ENCODE measurements at regions not wholly inside any gene's neighbourhood (a gene's known extent, or its start where the extent isn't known, plus 50 kb on each side); places are given as distances from the start of the nearest gene placed in this dataset.

DNA sequence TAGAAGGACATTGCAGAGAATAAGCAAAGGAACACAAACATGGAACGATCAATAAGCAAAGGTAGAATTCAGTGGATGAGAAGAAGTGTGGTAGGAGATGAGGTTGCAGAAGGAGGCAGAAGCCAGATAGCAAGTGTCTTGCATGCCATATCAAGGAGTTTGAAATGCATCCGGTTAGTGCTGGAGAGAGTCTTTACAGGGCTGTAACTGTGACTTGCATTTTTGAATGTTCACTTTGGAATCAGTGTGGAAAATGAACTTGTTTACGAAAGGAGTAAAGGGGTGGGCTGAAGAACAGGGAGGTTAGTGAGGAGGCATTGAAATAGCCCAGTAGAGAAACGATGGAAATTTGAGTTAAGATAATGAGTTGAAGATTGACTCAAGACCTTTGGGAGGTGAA, 90.7 kb upstream of the MBNL2 start:
- DNase-seq (ENCODE audit: extremely low read depth in 1 of 11, low read depth in 9 of 11, low spot score in 4 of 11): no peak

DNA sequence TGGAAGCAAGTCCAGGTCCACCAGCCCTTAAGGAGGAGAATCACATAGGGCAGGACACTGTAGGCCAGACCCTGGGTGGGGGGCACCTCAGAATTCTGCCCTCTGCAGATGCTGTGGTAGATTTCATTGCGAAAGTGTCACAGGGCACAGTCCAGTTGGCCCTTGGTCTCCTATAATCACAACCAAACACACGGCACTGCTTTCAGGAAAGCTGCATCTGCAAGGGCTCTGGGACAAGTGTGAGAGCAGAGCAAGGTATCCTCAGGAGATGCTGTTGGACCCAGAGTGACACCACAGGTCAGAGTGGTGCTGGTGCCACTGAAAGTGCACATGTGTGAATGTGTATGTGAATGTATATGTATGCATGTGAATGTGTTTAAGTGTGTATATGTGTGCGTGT, 88.6 kb upstream of the MBNL2 start:
- DNase-seq (ENCODE audit: extremely low read depth in 1 of 11, low read depth in 9 of 11, low spot score in 4 of 11): no peak

DNA sequence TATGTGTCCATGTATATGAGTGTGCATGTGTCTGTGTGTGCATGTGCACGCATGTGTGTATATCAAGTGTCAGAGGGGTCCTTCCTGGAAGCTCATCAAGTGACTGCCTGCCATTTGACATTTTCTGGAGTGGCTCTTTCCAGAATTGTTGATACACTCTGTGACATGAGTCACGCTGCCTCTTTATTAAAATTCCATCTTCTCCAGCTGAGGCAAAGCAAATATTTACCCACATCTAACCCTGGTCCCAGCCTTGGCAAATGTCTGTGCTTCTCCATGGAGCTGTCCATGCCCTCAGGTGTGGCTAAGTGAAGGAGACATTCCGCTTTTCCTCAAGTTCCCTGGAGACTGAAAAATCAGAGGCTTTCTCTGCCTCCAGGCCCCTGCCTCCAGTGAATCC, 88.2 kb upstream of the MBNL2 start:
- no peak for DNase-seq (ENCODE audit: extremely low read depth in 1 of 11, low read depth in 9 of 11, low spot score in 4 of 11)

DNA sequence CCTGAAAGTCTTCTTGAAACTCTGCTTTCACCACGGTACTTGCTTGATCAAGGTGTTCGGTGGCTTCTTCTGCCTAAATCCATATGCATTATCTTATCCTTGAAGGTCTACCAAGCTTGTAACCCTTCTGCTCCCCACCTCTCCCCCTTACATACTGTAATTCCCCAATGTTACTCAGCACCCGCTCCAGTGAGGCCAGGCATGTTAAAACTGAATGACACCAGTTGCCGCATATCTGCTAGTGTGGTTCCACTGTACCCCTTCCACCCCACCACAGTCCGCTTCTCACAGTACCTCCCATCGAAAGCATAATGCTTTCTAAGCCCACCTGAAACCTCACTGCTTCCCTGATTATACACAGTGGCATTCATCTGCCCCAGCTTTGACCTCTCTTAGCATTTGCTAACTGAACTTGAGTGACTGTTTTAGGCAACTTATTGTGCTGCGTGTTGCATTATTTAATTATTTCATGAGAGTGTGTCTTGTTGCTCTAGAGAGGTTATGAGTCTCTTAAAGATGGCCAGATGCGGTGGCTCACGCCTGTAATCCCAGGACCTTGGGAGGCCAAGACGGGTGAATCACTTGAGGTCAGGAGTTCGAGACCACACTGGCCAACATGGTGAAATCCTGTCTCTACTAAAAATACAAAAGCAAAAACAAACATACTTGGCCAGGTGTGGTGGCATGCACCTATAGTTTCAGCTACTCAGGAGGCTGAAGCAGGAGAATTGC, 87.6 kb upstream of the MBNL2 start:
- no peak for DNase-seq (ENCODE audit: extremely low read depth in 1 of 11, low read depth in 9 of 11, low spot score in 4 of 11)

DNA sequence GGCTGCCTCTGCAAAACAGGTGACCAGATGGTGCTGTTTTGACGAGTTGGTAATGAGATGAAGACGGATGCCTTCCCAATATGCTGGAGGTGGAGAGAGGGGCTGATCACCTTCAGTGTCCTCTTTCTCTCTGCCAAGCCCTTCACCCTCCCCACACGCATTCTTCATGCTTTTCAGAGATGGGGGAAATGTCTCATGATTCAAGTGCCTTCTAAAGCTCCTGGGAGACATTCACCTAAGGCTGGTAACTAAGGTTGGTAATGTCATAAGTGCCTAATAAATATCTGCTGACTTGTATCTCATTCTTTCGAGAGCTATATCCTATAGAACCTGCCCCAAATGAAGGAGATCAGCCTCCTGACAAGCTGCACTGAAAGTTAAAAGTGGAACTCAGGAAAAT, 86.2 kb upstream of the MBNL2 start:
- DNase-seq (ENCODE audit: extremely low read depth in 1 of 11, low read depth in 9 of 11, low spot score in 4 of 11): no peak

DNA sequence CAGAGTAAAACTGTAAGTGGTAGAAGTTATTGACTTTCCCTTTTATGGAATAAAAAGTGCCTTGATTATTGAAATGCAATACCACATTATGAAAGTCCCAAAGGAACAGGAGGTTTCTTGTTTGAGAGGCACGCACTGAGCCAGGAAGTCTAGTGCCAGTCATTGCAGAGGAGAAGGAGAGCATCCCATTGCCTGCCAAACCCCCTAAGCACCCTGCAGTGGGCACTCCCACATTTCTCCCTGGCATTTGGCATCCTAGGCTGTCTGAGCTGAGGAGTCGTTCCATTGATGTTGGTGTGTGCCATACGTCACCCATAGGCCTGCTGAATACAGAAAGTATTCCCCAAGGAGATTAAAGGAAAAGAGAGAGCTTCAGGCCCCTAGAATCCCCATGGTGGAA, 85.7 kb upstream of the MBNL2 start:
- no peak for DNase-seq (ENCODE audit: extremely low read depth in 1 of 11, low read depth in 9 of 11, low spot score in 4 of 11)

DNA sequence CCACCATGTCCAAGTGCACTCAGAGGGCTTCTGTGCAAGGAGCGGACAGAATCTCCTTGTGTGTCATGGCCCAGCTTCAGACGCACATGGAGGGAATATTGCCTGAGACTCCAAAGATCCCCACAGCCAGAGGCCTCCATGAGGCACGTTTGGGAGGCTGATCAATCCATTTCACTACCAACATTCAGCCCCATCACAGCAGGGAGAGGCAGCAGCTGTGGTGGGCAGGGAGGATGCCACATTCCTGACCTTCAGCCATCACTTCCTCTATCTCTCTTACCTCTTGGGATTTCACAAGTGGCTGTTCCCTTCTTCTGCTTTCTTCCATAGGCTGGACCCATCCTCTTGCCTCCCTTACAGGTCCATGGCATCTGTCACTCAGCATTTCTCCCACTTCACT, 82.4 kb upstream of the MBNL2 start:
- DNase-seq (ENCODE audit: extremely low read depth in 1 of 11, low read depth in 9 of 11, low spot score in 4 of 11): no peak

DNA sequence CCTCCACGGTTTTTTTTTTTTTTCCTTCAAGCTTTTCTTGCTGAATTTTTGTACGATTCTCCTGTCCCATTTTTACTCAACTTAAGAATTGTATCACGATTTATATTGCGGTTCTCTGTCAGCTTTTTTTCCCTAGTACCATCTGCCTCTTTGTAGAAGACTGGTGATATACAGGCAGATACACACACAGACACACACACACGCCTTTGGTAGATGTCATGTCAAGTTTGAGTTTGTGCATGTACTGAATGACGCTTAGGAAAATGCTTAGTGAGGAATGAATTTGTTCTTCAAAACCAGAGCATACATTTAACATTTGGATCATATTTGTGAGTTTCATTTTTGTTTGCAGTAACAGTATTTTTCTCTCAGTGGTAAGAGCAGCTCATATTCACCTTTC, 82.0 kb upstream of the MBNL2 start:
- no peak for DNase-seq (ENCODE audit: extremely low read depth in 1 of 11, low read depth in 9 of 11, low spot score in 4 of 11)

DNA sequence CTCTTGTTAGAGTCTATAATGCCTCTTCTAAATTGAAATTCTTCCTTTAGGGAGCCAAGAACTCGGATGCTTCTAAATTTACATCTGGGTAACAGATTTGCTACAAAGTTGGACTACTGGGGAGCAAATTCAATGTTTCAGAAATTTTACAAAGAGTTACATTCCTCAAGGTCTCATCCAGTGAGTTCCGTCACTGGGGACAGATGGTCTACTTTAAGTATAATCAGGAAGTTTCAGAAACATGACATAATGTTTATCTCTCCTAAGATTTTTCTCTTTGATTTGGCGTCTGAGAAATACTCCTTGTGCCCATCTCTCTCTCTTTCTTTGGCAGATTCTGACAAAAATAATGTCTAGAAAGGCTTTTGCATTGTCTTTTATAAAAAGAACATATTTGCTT, 81.5 kb upstream of the MBNL2 start:
- no peak for DNase-seq (ENCODE audit: extremely low read depth in 1 of 11, low read depth in 9 of 11, low spot score in 4 of 11)

DNA sequence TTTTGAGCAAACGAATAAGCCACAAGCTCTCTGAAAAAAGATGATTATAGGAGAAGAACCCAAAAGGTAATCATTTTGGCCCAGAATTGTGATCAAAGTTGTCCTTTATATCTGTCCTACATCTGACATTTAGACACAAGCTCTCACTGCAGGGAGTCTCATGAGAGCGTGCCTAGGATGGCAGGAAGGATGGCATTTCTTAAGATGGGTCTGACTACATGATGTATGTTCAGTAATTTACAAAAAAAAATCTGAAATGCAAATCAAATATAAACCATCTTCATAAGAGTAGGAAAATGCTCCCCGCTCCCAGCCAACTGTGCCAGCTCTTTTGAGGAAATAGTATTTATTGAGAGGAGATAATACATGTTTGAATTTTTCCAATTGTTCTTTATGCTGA, 81.0 kb upstream of the MBNL2 start:
- DNase-seq (ENCODE audit: extremely low read depth in 1 of 11, low read depth in 9 of 11, low spot score in 4 of 11): no peak

DNA sequence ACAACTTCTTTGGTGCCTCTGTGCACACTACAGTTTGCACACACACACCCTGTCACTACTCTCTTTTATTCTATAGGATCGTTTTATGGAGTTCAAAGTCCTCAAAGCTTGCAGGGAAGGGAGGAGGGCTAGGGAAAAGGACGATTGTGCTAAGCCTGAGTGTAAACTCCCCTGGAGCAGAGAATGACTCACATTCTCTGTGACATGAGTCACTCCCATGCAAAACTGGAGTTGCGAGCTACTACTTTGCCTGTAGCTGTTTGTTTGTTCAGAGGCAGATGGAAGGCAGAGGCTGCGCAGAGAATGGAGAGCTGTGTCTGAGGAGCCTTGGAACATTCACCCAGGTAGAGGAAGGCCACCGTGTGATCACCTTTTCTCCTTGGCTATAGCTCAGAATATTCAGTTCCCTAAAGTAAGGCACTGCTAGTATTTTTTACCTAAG, 80.5 kb upstream of the MBNL2 start:
- DNase-seq (ENCODE audit: extremely low read depth in 1 of 11, low read depth in 9 of 11, low spot score in 4 of 11): peak in 3 of 11 donors; percentile 22 to 27 (median 27)

DNA sequence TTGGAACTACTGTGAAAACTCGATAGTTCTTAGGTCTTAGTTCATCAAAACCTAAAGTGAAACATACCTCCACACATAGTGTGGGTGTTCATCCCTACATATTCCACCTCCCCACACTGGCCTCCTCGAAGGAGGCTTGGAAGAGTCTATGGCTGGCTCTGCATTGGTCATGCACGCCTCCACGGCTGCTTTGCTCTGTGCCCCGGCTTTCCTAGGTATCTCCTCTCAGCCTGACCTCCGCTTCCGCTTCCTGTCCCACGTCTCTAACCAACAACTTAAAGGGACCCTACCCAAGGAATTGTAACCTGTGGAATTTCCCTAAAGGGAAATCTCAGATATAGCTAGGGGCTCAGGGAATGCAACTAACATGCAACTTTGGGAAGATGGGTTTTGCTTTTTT, 79.7 kb upstream of the MBNL2 start:
- DNase-seq (ENCODE audit: extremely low read depth in 1 of 11, low read depth in 9 of 11, low spot score in 4 of 11): no peak

DNA sequence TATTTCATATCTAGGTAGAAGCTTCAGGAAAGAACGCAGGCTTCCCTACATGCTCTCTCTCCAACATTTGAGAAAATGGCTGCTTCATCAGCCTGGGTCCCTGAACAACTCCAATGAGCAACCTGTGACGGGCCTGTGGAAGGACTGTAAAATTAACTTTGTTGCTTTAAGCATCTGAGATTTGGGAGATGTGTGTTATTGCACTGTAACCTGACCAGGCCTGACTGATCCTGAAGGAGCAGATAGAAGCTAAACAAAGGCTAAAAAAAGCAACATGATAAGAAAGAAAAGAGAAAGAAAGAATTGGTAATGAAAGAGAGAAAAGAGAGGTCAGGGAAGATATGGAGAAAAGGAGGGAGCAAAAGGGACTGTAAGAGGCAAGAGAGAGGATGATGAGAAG, 77.1 kb upstream of the MBNL2 start:
- DNase-seq (ENCODE audit: extremely low read depth in 1 of 11, low read depth in 9 of 11, low spot score in 4 of 11): no peak

DNA sequence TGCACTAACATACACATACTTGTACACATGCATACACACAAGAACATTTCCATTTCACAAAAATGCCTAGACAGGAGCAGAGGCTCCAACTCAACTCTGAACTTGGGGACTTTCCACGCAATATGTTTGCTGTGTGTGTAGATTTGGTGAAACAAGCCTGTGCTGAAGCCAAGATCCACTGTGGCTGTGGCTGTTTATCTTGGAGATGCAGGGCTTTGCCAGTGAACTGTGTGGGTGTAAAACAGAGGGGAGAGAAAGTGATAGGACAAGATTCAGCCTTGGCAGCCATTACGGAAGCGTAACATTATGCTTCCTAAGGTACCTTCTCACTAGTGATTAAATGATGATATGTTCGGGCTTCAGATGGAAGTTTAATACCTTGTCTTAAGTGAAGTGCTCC, 73.2 kb upstream of the MBNL2 start:
- DNase-seq (ENCODE audit: extremely low read depth in 1 of 11, low read depth in 9 of 11, low spot score in 4 of 11): no peak

DNA sequence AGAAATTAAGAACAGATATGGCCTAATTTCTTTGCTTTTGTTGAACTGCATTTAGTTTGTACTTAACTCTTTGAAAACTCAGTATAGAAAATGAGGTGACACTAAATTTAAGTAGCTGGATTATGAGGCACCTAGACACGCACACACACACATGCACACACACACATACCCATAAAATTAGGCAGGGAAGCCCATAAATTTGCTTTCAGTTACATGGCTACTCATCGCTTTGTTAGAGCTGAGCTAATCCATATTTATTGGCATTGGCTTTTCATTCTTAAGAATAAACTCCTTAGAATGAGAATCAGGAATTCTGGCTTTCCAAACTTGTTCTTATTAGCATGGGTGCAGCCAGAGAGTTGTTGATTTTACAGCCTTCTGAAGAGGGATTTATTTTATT, 61.7 kb upstream of the MBNL2 start:
- no peak for DNase-seq (ENCODE audit: extremely low read depth in 1 of 11, low read depth in 9 of 11, low spot score in 4 of 11)

DNA sequence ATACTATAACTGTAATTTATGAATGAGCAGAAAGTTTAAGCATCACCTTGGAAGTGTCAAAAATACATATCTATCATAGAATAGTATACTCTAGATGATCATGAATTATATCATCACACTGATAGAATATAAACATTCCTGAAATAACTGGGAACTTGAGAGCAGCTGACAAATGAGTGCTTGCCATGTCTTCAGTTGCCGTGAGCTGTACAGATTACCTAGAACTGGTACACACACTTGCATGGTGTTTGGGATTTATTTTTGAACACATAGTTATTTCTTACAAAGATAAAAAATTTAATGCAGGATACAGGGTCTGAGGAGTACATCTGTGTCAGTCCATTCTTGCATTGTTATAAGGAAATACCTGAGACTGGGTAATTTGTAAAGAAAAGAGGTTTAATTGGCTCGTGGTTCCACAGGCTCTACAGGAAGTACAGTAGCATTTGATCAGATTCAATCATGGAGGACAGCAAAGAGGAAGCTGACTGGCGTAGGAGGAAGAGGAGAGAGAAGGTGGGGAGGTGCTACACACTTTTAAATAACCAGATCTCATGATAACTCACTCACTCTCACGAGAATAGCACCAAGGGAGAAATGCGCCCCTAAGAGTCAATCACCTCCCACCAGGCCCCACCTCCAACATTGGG, 60.4 kb upstream of the MBNL2 start:
- no peak for DNase-seq (ENCODE audit: extremely low read depth in 1 of 11, low read depth in 9 of 11, low spot score in 4 of 11)

DNA sequence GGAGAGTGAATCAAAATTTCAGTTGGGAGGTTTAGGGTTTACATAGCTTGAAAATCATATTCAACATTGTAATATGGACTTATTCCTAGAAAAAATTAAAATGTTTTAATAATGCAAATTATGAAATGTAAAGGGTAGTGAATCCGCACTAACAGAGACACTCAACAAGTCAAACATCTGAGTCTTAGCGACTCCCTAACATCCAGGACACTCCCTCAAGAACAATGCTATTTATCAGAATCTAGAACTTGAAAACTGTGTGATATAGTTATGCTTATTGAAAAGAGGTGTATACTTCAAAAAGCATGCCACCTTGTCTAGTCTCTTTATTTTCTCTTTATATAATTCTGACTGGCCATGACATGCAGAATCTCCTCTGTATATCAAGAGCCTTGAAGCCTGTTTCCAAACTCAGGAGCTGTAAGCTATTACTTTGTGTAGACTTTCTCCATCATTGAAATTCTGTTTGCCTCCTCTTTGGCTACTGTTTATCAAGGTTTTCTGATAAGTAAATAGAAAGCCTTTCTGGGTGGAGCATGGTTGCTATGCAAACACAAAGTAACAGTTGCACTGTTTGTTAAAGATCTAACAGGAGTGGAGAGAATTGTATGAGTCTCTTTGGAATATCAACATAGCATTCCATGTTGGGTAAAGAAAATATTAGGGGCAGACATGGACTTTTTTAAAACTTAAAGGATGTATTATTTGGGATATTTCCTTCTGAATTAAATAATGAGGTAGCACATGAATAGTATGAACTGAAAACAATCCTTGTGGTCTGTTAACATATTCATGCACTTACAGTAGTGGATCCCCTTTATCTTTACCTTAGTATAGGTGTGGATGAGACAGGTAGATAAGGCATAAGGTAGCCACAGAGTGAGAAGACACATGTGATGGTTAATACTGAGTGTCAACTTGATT, 56.4 kb upstream of the MBNL2 start:
- no peak for DNase-seq (ENCODE audit: extremely low read depth in 1 of 11, low read depth in 9 of 11, low spot score in 4 of 11)

DNA sequence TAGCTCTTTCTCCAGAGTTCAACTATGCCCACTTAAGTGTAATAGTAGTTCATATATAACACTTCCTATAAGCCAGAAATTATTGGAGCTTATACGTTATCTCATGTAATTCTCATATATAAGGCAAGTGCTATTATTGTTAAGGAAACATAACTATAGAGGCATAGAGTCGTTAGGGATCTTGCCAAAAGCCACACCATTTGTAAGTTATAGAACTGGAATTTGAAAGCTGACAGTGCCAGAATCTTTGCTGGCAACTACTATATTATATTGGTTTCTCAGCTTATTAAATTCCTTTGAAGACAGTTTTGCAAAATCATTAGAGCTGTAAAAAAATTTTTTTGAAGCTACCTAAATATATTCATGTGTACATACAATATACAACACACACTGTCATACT, 51.0 kb upstream of the MBNL2 start:
- no peak for DNase-seq (ENCODE audit: extremely low read depth in 1 of 11, low read depth in 9 of 11, low spot score in 4 of 11)
